HCT116 (cell line): ENCODE measurements at regions not wholly inside any gene's neighbourhood (a gene's known extent, or its start where the extent isn't known, plus 50 kb on each side); places are given as distances from the start of the nearest gene placed in this dataset.

Experiments used
- ATAC-seq: fragments of 200-7000 bp; cut with Tn5 transposase; 2 replicates; pipeline ENCODE4 v1.9.1; 2020; ENCODE audit warnings: mild to moderate bottlenecking, moderate library complexity
- BruUV-seq: library from RNA; stranded (reverse); fragments of 400-500 nt; replicated peaks from 2 replicates; lab custom pipeline; 2021; lab: Mats Ljungman, UMichigan
- CTCF ChIA-PET: fragments of 300-600 bp; sonication (Branson Sonifier 250); formaldehyde crosslinking; loops from one replicate; lab custom pipeline; 2021; ENCODE audit warnings: antibody characterized with exemption; lab: Charles Lee
- POLR2A ChIA-PET: fragments of 300-600, 350-600 bp; sonication (Branson Sonifier 250); formaldehyde crosslinking; loops from one replicate; lab custom pipeline; 2021; ENCODE audit warnings: antibody characterized with exemption; lab: Charles Lee
- RAD21 ChIA-PET, 2 experiments: fragments of 300-600 bp; sonication (Branson Sonifier 250); formaldehyde crosslinking; loops; one replicate each; lab custom pipeline; 2023; ENCODE audit warnings: low total read pairs in 2 of 2; ENCODE audit not compliant: uncharacterized antibody in 2 of 2, unreplicated experiment in 2 of 2, low non-redundant PET in 1 of 2; lab: Charles Lee
- DNase-seq: peaks from one replicate; pipeline ENCODE4 v3.0.0-alpha.2; 2010; ENCODE audit warnings: low read depth, low spot score
- H2AFZ ChIP-seq: fragments of 200-600 bp; shearing (Covaris generic), sonication (generic); 2 replicates; pipeline ENCODE4 v1.6.1; 2017; ENCODE audit warnings: low read depth, mixed run types, mixed read lengths, antibody characterized with exemption, low read length; ENCODE audit not compliant: poor library complexity, severe bottlenecking
- H3K27ac ChIP-seq: 2 replicates; pipeline ENCODE4 v1.5.1; 2012; ENCODE audit warnings: low read depth, low read length
- H3K27me3 ChIP-seq: fragments of 200-600 bp; sonication (generic); 2 replicates; pipeline ENCODE4 v1.6.1; 2016; ENCODE audit warnings: mixed run types, low read length, mixed read lengths; ENCODE audit not compliant: insufficient read depth
- H3K36me3 ChIP-seq, 2 experiments: fragments of 200-500 bp in 1 of 2; fragments of 200-600 bp in 1 of 2; sonication (Bioruptor generic) in 1 of 2; sonication (generic) in 1 of 2; 2 replicates each; pipeline versions ENCODE4 v1.5.1 to v1.6.1; 2014 to 2016; ENCODE audit warnings: low read length in 2 of 2, inconsistent platforms in 1 of 2, mixed read lengths in 1 of 2, mixed run types in 1 of 2; ENCODE audit not compliant: insufficient read depth in 2 of 2, control insufficient read depth in 1 of 2
- H3K4me1 ChIP-seq, 2 experiments: fragments of 200-600 bp in 1 of 2; sonication (generic) in 1 of 2; 2 replicates each; pipeline versions ENCODE4 v1.5.1 to v1.6.1; 2012 to 2017; ENCODE audit warnings: low read length in 2 of 2, inconsistent platforms in 1 of 2, mild to moderate bottlenecking in 1 of 2, mixed read lengths in 1 of 2, mixed run types in 1 of 2, moderate library complexity in 1 of 2; ENCODE audit not compliant: insufficient read depth in 2 of 2, control insufficient read depth in 1 of 2
- H3K4me2 ChIP-seq: fragments of 200-600 bp; sonication (generic); 2 replicates; pipeline ENCODE4 v1.6.1; 2017; ENCODE audit warnings: mixed run types, low read length, mixed read lengths
- H3K4me3 ChIP-seq, 2 experiments: fragments of 200-600 bp in 1 of 2; sonication (generic) in 1 of 2; replicated peaks in 1 of 2; 2 replicates each; pipeline ENCODE4 v1.5.1; 2011 to 2016; ENCODE audit warnings: low read length in 2 of 2, control low read depth in 1 of 2, low read depth in 1 of 2, mild to moderate bottlenecking in 1 of 2, mixed read lengths in 1 of 2, mixed run types in 1 of 2
- H3K79me2 ChIP-seq: fragments of 200-600 bp; sonication (generic); 2 replicates; pipeline ENCODE4 v1.6.1; 2017; ENCODE audit warnings: mild to moderate bottlenecking, mixed run types, low read length, moderate library complexity, mixed read lengths; ENCODE audit not compliant: insufficient read depth
- H3K9ac ChIP-seq: fragments of 200-600 bp; sonication (generic); 2 replicates; pipeline ENCODE4 v1.6.1; 2016; ENCODE audit warnings: low read length, mixed read lengths
- H3K9me2 ChIP-seq: fragments of 200-600 bp; sonication (generic), shearing (Covaris generic); 2 replicates; pipeline ENCODE4 v1.6.1; 2017; ENCODE audit warnings: mixed run types, mild to moderate bottlenecking, moderate library complexity; ENCODE audit not compliant: insufficient read depth
- H3K9me3 ChIP-seq, 2 experiments: fragments of 200-500 bp in 1 of 2; fragments of 200-600 bp in 1 of 2; sonication (Bioruptor generic) in 1 of 2; sonication (generic) in 1 of 2; 2 replicates each; pipeline ENCODE4 v1.6.1; 2014 to 2017; ENCODE audit warnings: low read length in 2 of 2, mixed read lengths in 2 of 2, inconsistent platforms in 1 of 2, low read depth in 1 of 2, mild to moderate bottlenecking in 1 of 2, mixed run types in 1 of 2, moderate library complexity in 1 of 2; ENCODE audit not compliant: control insufficient read depth in 1 of 2, insufficient read depth in 1 of 2
- H4K20me1 ChIP-seq: fragments of 200-600 bp; sonication (generic), shearing (Covaris generic); 2 replicates; pipeline ENCODE4 v1.6.1; 2017; ENCODE audit warnings: mixed run types, mild to moderate bottlenecking, moderate library complexity; ENCODE audit not compliant: insufficient read depth
- ATF3 ChIP-seq: IDR thresholded peaks from 2 replicates; pipeline ENCODE4 v1.6.1; 2012
- CEBPB ChIP-seq: IDR thresholded peaks from 2 replicates; pipeline ENCODE4 v1.6.1; 2012; ENCODE audit warnings: low read depth
- CTCF ChIP-seq, 3 experiments: fragments of 200-600 bp in 1 of 3; sonication (generic) in 1 of 3; IDR thresholded peaks in 2 of 3; conservative IDR thresholded peaks in 1 of 3; 2 replicates each; pipeline ENCODE4 v1.5.1; 2012 to 2017; ENCODE audit warnings: low read depth in 2 of 3, low read length in 2 of 3, antibody characterized with exemption in 1 of 3, borderline replicate concordance in 1 of 3, control low read depth in 1 of 3, mild to moderate bottlenecking in 1 of 3, mixed read lengths in 1 of 3, mixed run types in 1 of 3, moderate library complexity in 1 of 3; ENCODE audit not compliant: insufficient read depth in 1 of 3
- EZH2 ChIP-seq: fragments of 200-600 bp; sonication (generic); IDR thresholded peaks from 2 replicates; pipeline ENCODE4 v1.6.1; 2017; ENCODE audit warnings: antibody characterized with exemption, mixed run types
- JUND ChIP-seq: IDR thresholded peaks from 2 replicates; pipeline ENCODE4 v1.6.1; 2012
- RAD21 ChIP-seq: IDR thresholded peaks from 2 replicates; pipeline ENCODE4 v1.6.1; 2012; ENCODE audit warnings: low read depth, mild to moderate bottlenecking
- SIN3A ChIP-seq: IDR thresholded peaks from 2 replicates; pipeline ENCODE4 v1.6.1; 2012; ENCODE audit warnings: low read depth
- SP1 ChIP-seq: IDR thresholded peaks from 2 replicates; pipeline ENCODE4 v1.6.1; 2012; ENCODE audit warnings: low read depth
- ZFX ChIP-seq: fragments of 450-650 bp; IDR thresholded peaks from 2 replicates; pipeline ENCODE4 v1.6.1; 2017
- intact Hi-C: fragments of 100-400 bp; cut with micrococcal nuclease; formaldehyde crosslinking; loops from 2 replicates; pipeline ENCODE4 v1.10.0; 2022

DNA sequence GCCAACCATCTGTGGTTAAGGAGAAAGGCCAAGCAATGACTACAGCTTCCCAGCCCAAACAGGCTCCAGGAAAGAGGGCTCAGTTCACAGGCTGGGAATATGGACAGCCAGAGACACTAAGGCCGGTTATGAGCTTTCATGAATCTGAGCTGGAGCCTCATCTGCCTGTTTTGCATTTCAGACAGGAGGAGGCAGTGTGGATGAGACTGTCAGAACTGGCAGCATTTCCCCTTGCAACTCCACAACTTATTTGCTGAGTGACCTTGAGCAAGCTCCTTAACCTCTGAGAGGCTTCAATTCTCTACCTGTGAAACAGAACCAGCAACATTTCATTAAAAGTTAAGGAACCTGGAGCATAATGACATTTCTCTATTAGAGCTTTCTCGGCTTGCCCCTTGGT, 264.0 kb downstream of the ETS1 start:
- intact Hi-C loops, result no loop called here
- ChIA-PET CTCF (interaction anchor here (1.0 to 1.4 kb wide), 4 partner anchors 10 to 310 kb away, joined by 3 to 4 read pairs (median 3); no protein-coding TSS in a partner anchor), POLR2A (no interaction called here), RAD21 (no interaction called here)
- no peak overlapping the region for H3K27ac ChIP-seq
- no peak overlapping the region for H3K9ac ChIP-seq
- no peaks in the 10 kb centered on the region for H3K9me3 ChIP-seq
- DNase-seq (no peak), ATAC-seq (peak; percentile 71)
- H3K4me3 ChIP-seq, result no peak overlapping the region
- H3K36me3 ChIP-seq, result no peaks in the 10 kb centered on the region
- H2AFZ ChIP-seq, result no peak overlapping the region
- H3K27me3 ChIP-seq, result peaks cover 36% of the 10 kb centered on the region
- no peak overlapping the region for H3K4me2 ChIP-seq
- BruUV-seq, result no TSS peak
- TF ChIP-seq ATF3 (no peak), ZFX (no peak), JUND (no peak), EZH2 (no peak), RAD21 (peak; percentile 50), CEBPB (no peak), SP1 (no peak), CTCF (IDR thresholded peaks at IDR 0.05 in 2 of 3, conservative IDR thresholded peaks at IDR 0.05 in 1 of 3; ENCODE audit: borderline replicate concordance in 1 of 3, insufficient read depth in 1 of 3, low read depth in 2 of 3, low read length in 2 of 3) (peak; percentile 19 to 41 (median 41); a peak in 4 of 6 replicates)
- H3K79me2 ChIP-seq, result no peaks in the 10 kb centered on the region
- no peaks in the 10 kb centered on the region for H3K4me1 ChIP-seq
- no peaks in the 10 kb centered on the region for H4K20me1 ChIP-seq
- H3K9me2 ChIP-seq, result no peaks in the 10 kb centered on the region

DNA sequence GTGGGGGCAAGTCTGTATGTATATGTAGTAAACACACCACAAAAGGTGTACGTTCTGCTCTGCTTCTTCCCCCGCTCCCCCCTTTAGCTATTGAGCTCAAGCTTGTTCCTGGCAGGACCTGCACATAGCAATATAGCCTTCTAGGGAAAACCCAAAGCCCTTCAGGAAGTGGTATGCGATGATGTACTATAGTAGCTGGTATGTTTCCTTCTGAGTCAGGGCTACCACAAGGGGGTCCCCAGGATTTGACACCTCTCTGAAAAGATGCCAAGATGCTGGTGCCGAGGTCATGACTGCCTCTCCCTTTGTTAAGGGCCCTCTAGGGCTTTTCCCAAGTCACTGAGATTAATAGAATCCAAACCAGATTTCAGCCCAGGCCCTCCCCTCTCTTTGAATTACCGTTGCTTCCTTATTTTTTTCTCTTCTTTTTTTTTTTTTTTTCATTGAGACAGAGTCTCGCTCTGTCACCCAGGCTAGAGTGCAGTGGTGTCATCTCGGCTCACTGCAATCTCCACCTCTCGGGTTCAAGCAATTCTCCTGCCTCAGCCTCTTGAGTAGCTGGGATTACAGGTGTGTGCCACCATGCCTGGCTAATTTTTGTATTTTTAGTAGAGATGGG, 268.4 kb downstream of the ETS1 start:
- BruUV-seq, result no TSS peak
- H4K20me1 ChIP-seq, result no peaks in the 10 kb centered on the region
- H3K9ac ChIP-seq, result no peak overlapping the region
- H3K4me2 ChIP-seq, result no peak overlapping the region
- H3K79me2 ChIP-seq, result no peaks in the 10 kb centered on the region
- CTCF ChIA-PET, result no interaction called here
- no peak for DNase-seq
- RAD21 ChIA-PET, result no interaction called here
- H3K4me1 ChIP-seq, result no peaks in the 10 kb centered on the region
- no peak for ATAC-seq
- POLR2A ChIA-PET, result no interaction called here
- TF ChIP-seq RAD21 (no peak), SIN3A (no peak)
- no peaks in the 10 kb centered on the region for H3K36me3 ChIP-seq
- no peaks in the 10 kb centered on the region; a peak in 1 of 4 replicates for H3K9me3 ChIP-seq
- no peak overlapping the region for H3K27ac ChIP-seq
- no peak overlapping the region for H3K4me3 ChIP-seq
- H2AFZ ChIP-seq, result no peak overlapping the region
- H3K9me2 ChIP-seq, result no peaks in the 10 kb centered on the region
- intact Hi-C loops, result no loop called here
- peaks cover 9% of the 10 kb centered on the region; the same call in 1 of the 2 replicates for H3K27me3 ChIP-seq
